ENCODE measurements at regions not wholly inside any gene's neighbourhood (a gene's known extent, or its start where the extent isn't known, plus 50 kb on each side); places are given as distances from the start of the nearest gene placed in this dataset.

DNA sequence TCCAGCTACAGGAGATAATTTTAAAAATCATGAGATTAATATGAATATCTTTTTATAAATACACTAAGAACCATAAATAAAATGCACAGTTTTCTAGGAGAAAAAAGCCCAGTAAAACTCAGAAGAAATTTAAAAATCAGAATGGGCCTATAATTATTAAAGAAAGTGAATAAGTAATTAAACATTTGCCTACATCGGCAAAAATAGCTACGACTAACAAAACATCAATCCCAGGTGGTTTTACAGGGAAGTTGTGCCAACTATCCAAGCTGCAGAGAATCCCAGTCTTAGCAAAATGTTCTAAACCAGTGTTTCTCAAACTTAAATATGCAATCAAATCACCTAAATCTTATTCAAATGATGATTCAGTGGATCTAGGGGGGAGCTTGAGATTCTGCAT, 180.0 kb downstream of the TRIM29 start:
- no peaks in the 10 kb centered on the region for H4K20me1 ChIP-seq (ENCODE audit: insufficient read depth, low read length)
- peaks cover 52% of the 10 kb centered on the region for H3K27me3 ChIP-seq (ENCODE audit: low read depth, low read length)
- TF ChIP-seq EZH2phosphoT487 (IDR thresholded peaks at IDR 0.05; ENCODE audit: low read depth) (no peak), CTCF (IDR thresholded peaks at IDR 0.05; ENCODE audit: low read depth, low read length) (no peak)
- no peak overlapping the region for H3K9ac ChIP-seq (ENCODE audit: low read length)
- no peak overlapping the region for H3K4me3 ChIP-seq (ENCODE audit: low read length)
- no peak overlapping the region for H3K27ac ChIP-seq (ENCODE audit: low read length)
- H3K4me1 ChIP-seq (ENCODE audit: low read length): no peaks in the 10 kb centered on the region
- H3K36me3 ChIP-seq (replicated peaks; ENCODE audit: low read depth, low read length): no peaks in the 10 kb centered on the region
- H3K9me3 ChIP-seq (ENCODE audit: insufficient read depth, low read length): no peaks in the 10 kb centered on the region
- no peak overlapping the region for H3K4me2 ChIP-seq (ENCODE audit: low read length)
- no peaks in the 10 kb centered on the region for H3K79me2 ChIP-seq (ENCODE audit: low read length)
- no peak overlapping the region for H2AFZ ChIP-seq (ENCODE audit: low read depth, low read length)

GRCh38 chr11:119952441-119952840, 185.5 kb downstream of the TRIM29 start:
- Histone ChIP-seq H3K36me3 (replicated peaks; ENCODE audit: low read depth, low read length) (no peaks in the 10 kb centered on the region), H3K9me3 (ENCODE audit: insufficient read depth, low read length) (no peaks in the 10 kb centered on the region), H4K20me1 (ENCODE audit: insufficient read depth, low read length) (no peaks in the 10 kb centered on the region), H3K79me2 (ENCODE audit: low read length) (no peaks in the 10 kb centered on the region), H3K4me2 (ENCODE audit: low read length) (no peak overlapping the region), H3K9ac (ENCODE audit: low read length) (no peak overlapping the region), H3K4me1 (ENCODE audit: low read length) (no peaks in the 10 kb centered on the region), H3K27ac (ENCODE audit: low read length) (no peak overlapping the region), H2AFZ (ENCODE audit: low read depth, low read length) (no peak overlapping the region), H3K4me3 (ENCODE audit: low read length) (no peak overlapping the region), H3K27me3 (ENCODE audit: low read depth, low read length) (peaks cover 30% of the 10 kb centered on the region)
- TF ChIP-seq CTCF (IDR thresholded peaks at IDR 0.05; ENCODE audit: low read depth, low read length): no peak
- no peak for TF ChIP-seq EZH2phosphoT487 (IDR thresholded peaks at IDR 0.05; ENCODE audit: low read depth)

GRCh38 chr11:119943298-119943655, 194.6 kb downstream of the TRIM29 start:
- H3K4me3 ChIP-seq (ENCODE audit: low read length): no peak overlapping the region
- no peak overlapping the region for H2AFZ ChIP-seq (ENCODE audit: low read depth, low read length)
- H3K36me3 ChIP-seq (replicated peaks; ENCODE audit: low read depth, low read length): no peaks in the 10 kb centered on the region
- H3K27ac ChIP-seq (ENCODE audit: low read length): no peak overlapping the region
- H3K79me2 ChIP-seq (ENCODE audit: low read length): no peaks in the 10 kb centered on the region
- peaks cover 38% of the 10 kb centered on the region for H3K27me3 ChIP-seq (ENCODE audit: low read depth, low read length)
- no peak for TF ChIP-seq CTCF (IDR thresholded peaks at IDR 0.05; ENCODE audit: low read depth, low read length)
- H3K4me2 ChIP-seq (ENCODE audit: low read length): no peak overlapping the region
- H4K20me1 ChIP-seq (ENCODE audit: insufficient read depth, low read length): no peaks in the 10 kb centered on the region
- no peak overlapping the region for H3K9ac ChIP-seq (ENCODE audit: low read length)
- no peaks in the 10 kb centered on the region for H3K4me1 ChIP-seq (ENCODE audit: low read length)
- H3K9me3 ChIP-seq (ENCODE audit: insufficient read depth, low read length): no peaks in the 10 kb centered on the region

- H3K9ac ChIP-seq (ENCODE audit: low read length): no peak overlapping the region
- H3K36me3 ChIP-seq (replicated peaks; ENCODE audit: low read depth, low read length): no peaks in the 10 kb centered on the region
- no peak overlapping the region for H2AFZ ChIP-seq (ENCODE audit: low read depth, low read length)
- no peaks in the 10 kb centered on the region for H3K4me1 ChIP-seq (ENCODE audit: low read length)
- no peak overlapping the region for H3K27ac ChIP-seq (ENCODE audit: low read length)
- no peak overlapping the region for H3K4me3 ChIP-seq (ENCODE audit: low read length)
- no peaks in the 10 kb centered on the region for H3K79me2 ChIP-seq (ENCODE audit: low read length)
- no peak overlapping the region for H3K4me2 ChIP-seq (ENCODE audit: low read length)
- H3K9me3 ChIP-seq (ENCODE audit: insufficient read depth, low read length): no peaks in the 10 kb centered on the region
- H3K27me3 ChIP-seq (ENCODE audit: low read depth, low read length): peaks cover 41% of the 10 kb centered on the region
- TF ChIP-seq EZH2phosphoT487 (IDR thresholded peaks at IDR 0.05; ENCODE audit: low read depth): no peak
- TF ChIP-seq CTCF (IDR thresholded peaks at IDR 0.05; ENCODE audit: low read depth, low read length): no peak
- no peaks in the 10 kb centered on the region for H4K20me1 ChIP-seq (ENCODE audit: insufficient read depth, low read length)
Measured at GRCh38 chr11:119942583-119943297, 195.2 kb downstream of the TRIM29 start.
